ENCODE measurements at regions not wholly inside any gene's neighbourhood (a gene's known extent, or its start where the extent isn't known, plus 50 kb on each side); places are given as distances from the start of the nearest gene placed in this dataset.

- DNase-seq (ENCODE audit: low read depth) = no peak
These were observed 126.9 kb upstream of the TRIB2 start for GRCh38 chr2:12589802-12590320.

- no peak for DNase-seq (ENCODE audit: low read depth)
These were observed 124.4 kb upstream of the TRIB2 start for GRCh38 chr2:12592296-12592695.

GRCh38 chr2:12594590-12594989, 122.1 kb upstream of the TRIB2 start:
- no peak for DNase-seq (ENCODE audit: low read depth)

GRCh38 chr2:12596771-12597170, 120.0 kb upstream of the TRIB2 start:
- no peak for DNase-seq (ENCODE audit: low read depth)

DNA sequence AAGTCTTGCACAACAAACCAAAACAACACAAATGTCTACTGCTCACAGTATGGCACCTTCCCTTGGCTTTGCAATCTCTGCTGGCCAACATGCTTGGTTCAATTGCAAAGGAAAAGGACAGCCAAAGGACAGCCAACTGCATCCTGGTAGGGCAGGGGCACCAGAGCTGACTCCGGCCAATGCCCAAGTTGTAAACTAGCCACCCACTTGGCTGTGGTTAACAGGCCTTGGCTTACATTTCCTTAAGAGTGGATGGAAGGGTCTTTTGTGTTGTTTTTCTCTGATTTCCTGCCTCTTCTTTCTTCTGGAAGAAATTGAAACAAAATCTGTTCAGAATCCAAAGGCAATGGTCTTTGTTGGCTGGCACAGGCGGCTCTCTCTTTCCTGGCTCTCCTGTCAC, 119.1 kb upstream of the TRIB2 start:
- no peak for DNase-seq (ENCODE audit: low read depth)

DNA sequence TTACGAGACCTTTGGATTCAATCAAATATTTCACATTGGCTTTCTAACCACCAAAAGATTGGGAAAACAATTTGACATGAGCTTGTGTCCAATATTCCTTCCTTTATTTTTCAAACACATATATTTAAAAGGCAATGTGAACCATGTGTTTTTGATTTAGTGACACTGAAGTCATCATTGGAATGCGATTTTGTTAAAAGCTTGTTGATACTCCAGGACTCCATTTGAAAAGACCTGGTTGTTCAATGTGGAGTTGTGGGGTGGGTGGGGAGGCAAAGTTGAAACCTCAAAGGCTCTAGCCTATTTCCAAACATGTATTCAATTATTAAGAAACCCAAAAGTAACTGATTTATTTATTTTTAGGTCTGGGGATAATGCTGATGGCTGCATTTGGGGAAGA, 114.1 kb upstream of the TRIB2 start:
- DNase-seq (ENCODE audit: low read depth) = no peak

DNA sequence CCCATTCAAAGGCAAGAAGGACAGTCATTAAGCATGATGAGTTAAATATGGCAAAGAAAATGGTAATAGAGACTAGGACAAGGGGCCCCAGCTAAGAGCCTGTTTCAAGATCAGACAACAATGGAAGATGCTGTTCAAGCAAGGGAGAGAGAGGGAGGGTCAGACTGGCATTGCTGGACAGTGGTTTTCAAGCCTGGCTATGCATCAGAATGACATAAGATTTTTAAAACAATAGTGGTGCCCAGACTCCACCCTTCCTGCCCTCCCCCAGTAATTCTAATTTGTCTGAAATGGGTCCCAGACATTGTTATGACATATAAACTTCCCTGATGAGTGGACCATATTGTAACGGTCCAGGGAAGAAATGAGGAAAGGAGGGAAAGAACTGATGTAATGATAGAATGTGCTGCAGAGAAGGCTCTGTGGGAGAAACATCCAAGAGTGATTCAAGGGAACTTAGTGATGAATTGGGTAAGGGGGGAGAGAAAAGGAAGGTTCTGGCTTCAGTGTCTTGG, 112.9 kb upstream of the TRIB2 start:
- no peak for DNase-seq (ENCODE audit: low read depth)

- DNase-seq (ENCODE audit: low read depth) = no peak
These were observed 112.4 kb upstream of the TRIB2 start for GRCh38 chr2:12604341-12604740.

GRCh38 chr2:12605366-12605765, 111.4 kb upstream of the TRIB2 start:
- no peak for DNase-seq (ENCODE audit: low read depth)

GRCh38 chr2:12605936-12606335, 110.8 kb upstream of the TRIB2 start:
- DNase-seq (ENCODE audit: low read depth) = no peak

GRCh38 chr2:12606472-12607000, 110.2 kb upstream of the TRIB2 start:
- no peak for DNase-seq (ENCODE audit: low read depth)

- no peak for DNase-seq (ENCODE audit: low read depth)
These were observed 108.8 kb upstream of the TRIB2 start for GRCh38 chr2:12607971-12608370.

- no peak for DNase-seq (ENCODE audit: low read depth)
These were observed 106.4 kb upstream of the TRIB2 start for GRCh38 chr2:12610314-12610713.

DNA sequence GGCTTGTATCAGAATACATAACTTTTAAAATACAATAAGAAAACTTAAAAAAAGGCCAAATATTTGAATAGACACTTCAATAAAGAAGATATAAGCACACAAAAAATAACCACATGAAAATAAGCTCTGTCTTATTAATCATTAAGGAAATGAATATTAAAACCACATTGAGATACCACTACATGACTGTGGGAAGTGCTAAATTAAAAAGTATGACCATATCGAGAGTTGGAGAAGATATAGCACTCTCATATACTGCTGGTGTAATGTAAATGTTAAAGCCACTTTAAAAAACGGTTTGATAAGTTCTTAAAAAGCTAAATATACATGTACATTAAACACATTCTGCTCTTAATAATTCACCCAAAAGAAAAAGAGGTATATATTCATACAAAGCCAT, 104.6 kb upstream of the TRIB2 start:
- DNase-seq (ENCODE audit: low read depth) = no peak

DNA sequence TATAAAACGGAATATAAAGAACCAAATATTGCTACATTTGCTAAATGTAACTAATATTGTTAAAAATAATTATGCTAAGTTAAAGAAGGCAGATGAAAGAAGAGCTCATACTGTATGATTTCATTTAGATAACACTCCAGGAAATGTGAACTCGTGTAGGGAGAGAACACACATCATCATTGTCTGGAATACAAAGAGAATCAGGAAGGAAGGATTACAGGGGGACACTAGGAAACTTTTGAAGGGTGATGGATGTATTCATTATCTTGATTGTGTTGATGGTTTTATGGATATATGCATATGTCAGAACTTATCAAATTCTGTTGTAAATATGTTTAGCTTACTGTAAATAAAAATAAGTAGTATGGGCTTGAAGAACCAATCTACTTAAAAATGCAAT, 104.1 kb upstream of the TRIB2 start:
- DNase-seq (ENCODE audit: low read depth) = no peak

DNA sequence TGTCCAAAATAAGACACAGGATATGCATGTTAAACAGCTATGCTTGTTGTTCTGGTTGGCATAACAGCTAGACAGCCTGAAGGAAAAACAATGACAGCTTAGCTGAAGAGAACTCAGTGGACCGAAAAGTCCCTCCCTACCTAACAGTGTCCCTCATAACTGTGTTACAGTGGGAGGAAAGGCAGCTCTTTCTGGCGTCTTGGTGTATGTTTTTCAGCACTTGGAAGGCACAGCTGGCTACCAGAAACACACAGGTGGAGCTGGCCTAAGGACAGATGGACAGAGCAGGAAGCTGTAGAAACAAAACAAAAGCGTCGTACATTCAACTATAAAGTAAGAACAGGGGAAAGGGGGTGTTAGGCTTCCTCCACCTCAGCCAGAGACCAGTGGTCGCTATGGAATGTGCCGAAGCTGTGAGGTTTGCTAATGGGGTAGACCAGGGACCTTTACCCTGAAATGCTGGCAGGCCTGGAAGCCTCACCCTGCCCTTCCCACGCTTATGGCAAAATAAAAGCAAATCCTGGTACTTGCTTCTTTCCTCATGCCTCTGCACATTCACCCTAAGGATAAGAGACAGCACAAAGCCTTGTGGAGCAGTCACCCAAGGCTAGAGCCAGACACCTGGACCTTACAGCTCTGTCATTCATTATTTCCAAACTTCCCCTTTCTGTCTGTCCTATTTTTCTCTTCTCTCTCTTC, 103.5 kb upstream of the TRIB2 start:
- DNase-seq (ENCODE audit: low read depth) = no peak

- DNase-seq (ENCODE audit: low read depth) = no peak
These were observed 101.2 kb upstream of the TRIB2 start for GRCh38 chr2:12615509-12615908.

DNA sequence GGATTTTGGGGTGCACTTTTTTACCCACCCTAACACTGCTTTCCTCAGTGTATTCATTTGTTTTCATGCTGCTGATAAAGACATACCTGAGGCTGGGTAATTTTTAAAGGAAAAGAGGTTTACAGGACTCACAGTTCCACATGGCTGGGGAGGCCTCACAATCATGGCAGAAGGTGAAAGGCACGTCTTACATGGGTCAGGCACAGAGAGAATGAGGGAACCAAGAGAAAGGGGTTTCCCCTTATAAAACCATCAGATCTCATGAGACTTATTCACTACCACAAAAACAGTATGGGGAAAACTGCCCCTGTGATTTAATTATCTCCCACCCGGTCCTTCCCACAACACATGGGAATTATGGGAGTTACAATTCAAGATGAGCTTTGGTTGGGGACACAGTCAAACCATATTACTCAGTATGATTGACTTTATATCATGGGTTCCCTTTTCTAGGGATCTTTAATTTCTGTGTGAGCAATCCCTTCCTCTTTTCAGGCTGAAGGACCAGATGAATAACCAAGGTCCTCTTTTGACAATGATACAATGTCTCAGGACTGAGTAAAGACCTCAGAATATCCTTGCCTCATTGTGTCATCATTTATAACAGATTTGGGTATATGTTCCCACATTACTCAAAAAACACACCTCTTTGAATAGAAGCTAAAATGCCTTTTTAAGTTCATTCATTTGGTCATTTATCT, 100.1 kb upstream of the TRIB2 start:
- no peak for DNase-seq (ENCODE audit: low read depth)

GRCh38 chr2:12617366-12617765, 99.4 kb upstream of the TRIB2 start:
- DNase-seq (ENCODE audit: low read depth) = no peak

- no peak for DNase-seq (ENCODE audit: low read depth)
These were observed 98.9 kb upstream of the TRIB2 start for GRCh38 chr2:12617853-12618252.

- no peak for DNase-seq (ENCODE audit: low read depth)
These were observed 98.2 kb upstream of the TRIB2 start for GRCh38 chr2:12618576-12618975.

- no peak for DNase-seq (ENCODE audit: low read depth)
These were observed 96.8 kb upstream of the TRIB2 start for GRCh38 chr2:12619975-12620374.

GRCh38 chr2:12620759-12621158, 96.0 kb upstream of the TRIB2 start:
- DNase-seq (ENCODE audit: low read depth) = no peak

Data from stimulated activated CD8-positive, alpha-beta memory T cell treated with anti-CD3 and anti-CD28 coated beads, Interleukin-7, amount 100 ng/mL, for 24 hours (primary cell).